Stomach (tissue), 4 donors: ENCODE measurements at regions not wholly inside any gene's neighbourhood (a gene's known extent, or its start where the extent isn't known, plus 50 kb on each side); places are given as distances from the start of the nearest gene placed in this dataset.

ENCODE experiments used
- CTCF ChIP-seq, 7 experiments: fragments of 450-650 bp in 4 of 7; fragments of 200-600 bp in 3 of 7; sonication (generic) in 3 of 7; IDR thresholded peaks; one replicate each; pipeline ENCODE4 v1.5.1; 2016 to 2019; ENCODE audit warnings: antibody characterized with exemption in 7 of 7, control low read depth in 2 of 7, mild to moderate bottlenecking in 1 of 7
- EP300 ChIP-seq: sonication (generic); formaldehyde crosslinking; IDR thresholded peaks from one replicate; pipeline ENCODE4 v1.6.1; 2017; ENCODE audit warnings: antibody characterized with exemption
- POLR2A ChIP-seq, 4 donors: fragments of 450-650 bp; IDR thresholded peaks; one replicate each; pipeline ENCODE4 v1.6.1; 2016; ENCODE audit warnings: antibody characterized with exemption in 4 of 4, control low read depth in 2 of 4, mild to moderate bottlenecking in 1 of 4, moderate library complexity in 1 of 4
- POLR2AphosphoS5 ChIP-seq, 3 donors: sonication (generic); formaldehyde crosslinking; IDR thresholded peaks; one replicate each; pipeline ENCODE4 v1.6.1; 2016; ENCODE audit warnings: antibody characterized with exemption in 3 of 3

DNA sequence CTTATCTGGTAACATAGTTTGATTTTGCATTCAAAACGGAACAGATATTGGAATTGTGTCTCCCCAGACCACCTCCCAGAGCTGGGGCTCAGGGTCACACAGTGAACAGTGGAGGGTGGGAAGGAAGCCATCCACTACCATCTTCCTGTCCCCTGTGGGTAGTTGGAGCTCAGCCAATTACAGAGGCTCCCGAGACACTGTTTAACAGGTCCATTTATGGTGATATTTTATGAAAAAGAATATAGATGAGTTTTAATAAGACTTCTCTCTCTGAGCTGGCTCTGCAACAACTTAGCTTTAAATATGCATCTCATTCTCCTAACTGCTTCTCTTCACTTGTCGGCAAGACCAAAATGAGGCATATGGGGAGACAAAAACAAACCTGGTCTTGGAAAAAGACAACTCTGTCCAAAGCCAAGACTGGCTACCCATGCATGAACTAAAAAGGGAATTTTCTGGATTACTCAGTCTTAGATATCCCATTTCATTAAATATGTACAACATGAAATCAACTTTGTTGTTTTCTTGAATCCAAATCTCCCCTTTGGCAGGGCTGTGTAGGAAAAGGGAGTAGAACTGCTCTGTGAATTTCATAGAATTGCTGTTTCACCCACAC, 83.8 kb upstream of the HOXC13 start:
- no peak for TF ChIP-seq CTCF (IDR thresholded peaks at IDR 0.05)
- no peak for TF ChIP-seq POLR2A (IDR thresholded peaks at IDR 0.05)
- no peak for TF ChIP-seq POLR2AphosphoS5 (IDR thresholded peaks at IDR 0.05)
- no peak for TF ChIP-seq EP300
